ENCODE measurements at regions not wholly inside any gene's neighbourhood (a gene's known extent, or its start where the extent isn't known, plus 50 kb on each side); places are given as distances from the start of the nearest gene placed in this dataset.

- H3K9me2 ChIP-seq (ENCODE audit: insufficient read depth) = no peaks in the 10 kb centered on the region
- H3K9me3 ChIP-seq (ENCODE audit: control insufficient read depth in 1 of 2, insufficient read depth in 1 of 2, low read depth in 1 of 2, low read length in 2 of 2) = no peaks in the 10 kb centered on the region
- ATAC-seq (no peak), DNase-seq (ENCODE audit: low read depth, low spot score) (no peak)
- BruUV-seq (replicated peaks) = no TSS peak
- TF ChIP-seq TCF7L2 (IDR thresholded peaks at IDR 0.05; ENCODE audit: borderline replicate concordance, extremely low read depth, insufficient read depth, insufficient read length) (no peak), EGR1 (IDR thresholded peaks at IDR 0.05; ENCODE audit: low read depth) (no peak)
- RAD21 ChIA-PET (ENCODE audit: low non-redundant PET in 1 of 2, low total read pairs in 2 of 2, uncharacterized antibody in 2 of 2, unreplicated experiment in 2 of 2) = no interaction called here
- no peaks in the 10 kb centered on the region for H3K79me2 ChIP-seq (ENCODE audit: insufficient read depth, low read length)
- peaks cover 7% of the 10 kb centered on the region; the same call in 1 of the 2 replicates for H3K27me3 ChIP-seq (ENCODE audit: insufficient read depth, low read length)
- no peak overlapping the region for H3K9ac ChIP-seq (ENCODE audit: low read length)
- CTCF ChIA-PET = no interaction called here
- H3K4me2 ChIP-seq (ENCODE audit: low read length) = no peak overlapping the region
- H3K4me1 ChIP-seq (ENCODE audit: control insufficient read depth in 1 of 2, insufficient read depth in 2 of 2, low read length in 2 of 2) = peaks cover 2 to 11% of the 10 kb centered on the region in 2 experiments; a peak in 1 of 4 replicates
- H4K20me1 ChIP-seq (ENCODE audit: insufficient read depth) = no peaks in the 10 kb centered on the region
- H2AFZ ChIP-seq (ENCODE audit: low read depth, low read length, poor library complexity, severe bottlenecking) = no peak overlapping the region
- POLR2A ChIA-PET = no interaction called here
- H3K27ac ChIP-seq (ENCODE audit: low read depth, low read length) = no peak overlapping the region
- no peaks in the 10 kb centered on the region for H3K36me3 ChIP-seq (ENCODE audit: control insufficient read depth in 1 of 2, insufficient read depth in 2 of 2, low read length in 2 of 2)
- H3K4me3 ChIP-seq (replicated peaks in 1 of 2; ENCODE audit: low read depth in 1 of 2, low read length in 2 of 2) = no peak overlapping the region
- intact Hi-C loops (cut with micrococcal nuclease) = no loop called here
These were observed 609.7 kb downstream of the TBC1D22A start for GRCh38 chr22:47372111-47372581.

GRCh38 chr22:47371263-47372090, 609.0 kb downstream of the TBC1D22A start:
- Histone ChIP-seq H3K4me3 (replicated peaks in 1 of 2; ENCODE audit: low read depth in 1 of 2, low read length in 2 of 2) (no peak overlapping the region), H3K9me3 (ENCODE audit: control insufficient read depth in 1 of 2, insufficient read depth in 1 of 2, low read depth in 1 of 2, low read length in 2 of 2) (no peaks in the 10 kb centered on the region), H3K4me1 (ENCODE audit: control insufficient read depth in 1 of 2, insufficient read depth in 2 of 2, low read length in 2 of 2) (peaks cover 2 to 11% of the 10 kb centered on the region in 2 experiments; a peak in 1 of 4 replicates), H3K27ac (ENCODE audit: low read depth, low read length) (no peak overlapping the region), H4K20me1 (ENCODE audit: insufficient read depth) (no peaks in the 10 kb centered on the region), H3K27me3 (ENCODE audit: insufficient read depth, low read length) (peaks cover 4% of the 10 kb centered on the region; the same call in 1 of the 2 replicates), H3K36me3 (ENCODE audit: control insufficient read depth in 1 of 2, insufficient read depth in 2 of 2, low read length in 2 of 2) (no peaks in the 10 kb centered on the region), H3K9me2 (ENCODE audit: insufficient read depth) (no peaks in the 10 kb centered on the region), H3K4me2 (ENCODE audit: low read length) (no peak overlapping the region), H3K9ac (ENCODE audit: low read length) (no peak overlapping the region), H3K79me2 (ENCODE audit: insufficient read depth, low read length) (no peaks in the 10 kb centered on the region), H2AFZ (ENCODE audit: low read depth, low read length, poor library complexity, severe bottlenecking) (no peak overlapping the region)
- ChIA-PET RAD21 (ENCODE audit: low non-redundant PET in 1 of 2, low total read pairs in 2 of 2, uncharacterized antibody in 2 of 2, unreplicated experiment in 2 of 2) (no interaction called here), CTCF (no interaction called here), POLR2A (no interaction called here)
- ATAC-seq = no peak
- DNase-seq (ENCODE audit: low read depth, low spot score) = no peak
- intact Hi-C loops (cut with micrococcal nuclease) = no loop called here
- TF ChIP-seq POLR2A (IDR thresholded peaks at IDR 0.05; ENCODE audit: borderline replicate concordance, extremely low read depth, insufficient read depth, insufficient read length) (no peak), SRF (IDR thresholded peaks at IDR 0.05; ENCODE audit: low read depth) (no peak), ZFX (IDR thresholded peaks at IDR 0.05) (no peak), REST (IDR thresholded peaks at IDR 0.05; ENCODE audit: low read depth) (no peak), ELF1 (IDR thresholded peaks at IDR 0.05; ENCODE audit: borderline replicate concordance, low read depth) (no peak)
- BruUV-seq (replicated peaks) = no TSS peak
